Suprapubic skin (tissue), 4 donors: ENCODE measurements at regions not wholly inside any gene's neighbourhood (a gene's known extent, or its start where the extent isn't known, plus 50 kb on each side); places are given as distances from the start of the nearest gene placed in this dataset.

Source experiments
- DNase-seq, 2 donors: peaks; one replicate each; pipeline ENCODE4 v3.0.0-alpha.2; 2019; ENCODE audit warnings: low spot score in 2 of 2
- H3K27ac ChIP-seq: fragments of 200-600 bp; sonication (generic); one replicate; pipeline ENCODE4 v1.5.1; 2019
- H3K27me3 ChIP-seq: fragments of 200-600 bp; sonication (generic); one replicate; pipeline ENCODE4 v1.5.1; 2019
- H3K36me3 ChIP-seq: fragments of 200-600 bp; sonication (generic); one replicate; pipeline ENCODE4 v1.5.1; 2019
- H3K4me1 ChIP-seq: fragments of 200-600 bp; sonication (generic); one replicate; pipeline ENCODE4 v1.5.1; 2019
- H3K4me3 ChIP-seq: fragments of 200-600 bp; sonication (generic); one replicate; pipeline ENCODE4 v1.5.1; 2019; ENCODE audit warnings: mild to moderate bottlenecking
- H3K9me3 ChIP-seq: fragments of 200-600 bp; sonication (generic); one replicate; pipeline ENCODE4 v1.5.1; 2019
- EP300 ChIP-seq: sonication (generic); formaldehyde crosslinking; IDR thresholded peaks from one replicate; pipeline ENCODE4 v1.6.1; 2017; ENCODE audit warnings: antibody characterized with exemption
- POLR2A ChIP-seq, 2 donors: fragments of 450-650 bp; IDR thresholded peaks; one replicate each; pipeline ENCODE4 v1.6.1; 2017; ENCODE audit warnings: antibody characterized with exemption in 2 of 2, mild to moderate bottlenecking in 2 of 2, moderate library complexity in 2 of 2
- POLR2AphosphoS5 ChIP-seq, 3 donors: sonication (generic); formaldehyde crosslinking; IDR thresholded peaks; one replicate each; pipeline ENCODE4 v1.6.1; 2017; ENCODE audit warnings: antibody characterized with exemption in 3 of 3
- WGBS: methylation state at CpG from one replicate; pipeline ENCODE4 v1.1.5; 2018; 5-methylcytosine and 5-hydroxymethylcytosine counted together
- TF ChIP-seq, protein P1 (sequence below), 2 donors: fragments of 200-600 bp in 1 of 2; fragments of 450-650 bp in 1 of 2; sonication (generic) in 1 of 2; IDR thresholded peaks; one replicate each; pipeline ENCODE4 v1.5.1; 2016 to 2019; ENCODE audit warnings: antibody characterized with exemption in 2 of 2, mild to moderate bottlenecking in 1 of 2, moderate library complexity in 1 of 2

- no peak for DNase-seq
- WGBS: 84% methylated on average over 7 of the region's 7 CpGs
- TF ChIP-seq, protein P1, sequence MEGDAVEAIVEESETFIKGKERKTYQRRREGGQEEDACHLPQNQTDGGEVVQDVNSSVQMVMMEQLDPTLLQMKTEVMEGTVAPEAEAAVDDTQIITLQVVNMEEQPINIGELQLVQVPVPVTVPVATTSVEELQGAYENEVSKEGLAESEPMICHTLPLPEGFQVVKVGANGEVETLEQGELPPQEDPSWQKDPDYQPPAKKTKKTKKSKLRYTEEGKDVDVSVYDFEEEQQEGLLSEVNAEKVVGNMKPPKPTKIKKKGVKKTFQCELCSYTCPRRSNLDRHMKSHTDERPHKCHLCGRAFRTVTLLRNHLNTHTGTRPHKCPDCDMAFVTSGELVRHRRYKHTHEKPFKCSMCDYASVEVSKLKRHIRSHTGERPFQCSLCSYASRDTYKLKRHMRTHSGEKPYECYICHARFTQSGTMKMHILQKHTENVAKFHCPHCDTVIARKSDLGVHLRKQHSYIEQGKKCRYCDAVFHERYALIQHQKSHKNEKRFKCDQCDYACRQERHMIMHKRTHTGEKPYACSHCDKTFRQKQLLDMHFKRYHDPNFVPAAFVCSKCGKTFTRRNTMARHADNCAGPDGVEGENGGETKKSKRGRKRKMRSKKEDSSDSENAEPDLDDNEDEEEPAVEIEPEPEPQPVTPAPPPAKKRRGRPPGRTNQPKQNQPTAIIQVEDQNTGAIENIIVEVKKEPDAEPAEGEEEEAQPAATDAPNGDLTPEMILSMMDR (IDR thresholded peaks at IDR 0.05): no peak
- TF ChIP-seq EP300 (no peak), POLR2AphosphoS5 (IDR thresholded peaks at IDR 0.05) (no peak), POLR2A (IDR thresholded peaks at IDR 0.05) (no peak)
Observed at GRCh38 chr5:175120412-175120811, 323.6 kb downstream of the DRD1 start.

DNA sequence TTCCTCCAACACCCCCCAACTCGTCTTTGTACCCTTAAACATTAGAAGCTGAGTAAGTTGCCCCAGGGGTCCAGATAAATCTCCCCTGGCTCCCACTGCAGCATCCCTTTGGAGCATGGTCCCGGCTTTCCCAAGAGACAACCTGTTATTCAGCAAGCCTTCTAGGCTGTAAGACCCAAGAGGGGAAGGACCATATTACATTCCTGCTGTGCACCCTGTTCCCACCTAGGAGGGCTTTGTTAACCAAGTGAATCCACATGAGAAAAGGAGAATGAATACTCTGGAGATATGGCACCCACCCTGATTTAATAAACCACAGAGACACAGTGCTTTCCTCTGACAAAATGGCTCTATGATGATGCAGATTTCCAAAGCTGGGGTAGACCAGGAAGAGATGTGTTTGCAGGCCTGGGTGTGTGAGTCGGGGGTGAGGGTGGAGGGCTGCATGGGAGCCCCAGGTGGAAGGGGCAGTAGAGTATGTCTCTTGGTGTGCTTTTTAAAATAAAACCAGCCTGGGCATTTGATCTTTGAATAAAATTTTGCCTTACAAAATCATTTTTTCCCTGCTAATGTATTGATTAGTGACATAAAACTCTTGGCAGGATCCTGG is 325.2 kb downstream of the DRD1 start:
- no peaks in the 10 kb centered on the region for H3K27me3 ChIP-seq
- DNase-seq: no peak
- no peak overlapping the region for H3K27ac ChIP-seq
- 68% methylated on average over 3 of the region's 3 CpGs for whole genome bisulfite sequencing
- H3K4me1 ChIP-seq: no peaks in the 10 kb centered on the region
- TF ChIP-seq POLR2AphosphoS5 (IDR thresholded peaks at IDR 0.05) (no peak), EP300 (no peak), POLR2A (IDR thresholded peaks at IDR 0.05) (no peak)
- TF ChIP-seq, protein P1 (IDR thresholded peaks at IDR 0.05): no peak
- no peaks in the 10 kb centered on the region for H3K9me3 ChIP-seq
- H3K4me3 ChIP-seq: no peak overlapping the region
- H3K36me3 ChIP-seq: no peaks in the 10 kb centered on the region

More at GRCh38 chr5:175120412-175120811, 323.6 kb downstream of the DRD1 start:
- H3K27ac ChIP-seq: no peak overlapping the region
- no peaks in the 10 kb centered on the region for H3K4me1 ChIP-seq
- no peaks in the 10 kb centered on the region for H3K36me3 ChIP-seq
- no peaks in the 10 kb centered on the region for H3K27me3 ChIP-seq
- no peaks in the 10 kb centered on the region for H3K9me3 ChIP-seq
- H3K4me3 ChIP-seq: no peak overlapping the region

GRCh38 chr5:175116466-175117048 is 327.4 kb downstream of the DRD1 start:
- Histone ChIP-seq H3K36me3 (no peaks in the 10 kb centered on the region), H3K9me3 (no peaks in the 10 kb centered on the region), H3K27ac (no peak overlapping the region), H3K27me3 (no peaks in the 10 kb centered on the region), H3K4me1 (no peaks in the 10 kb centered on the region), H3K4me3 (no peak overlapping the region)
- no peak for TF ChIP-seq POLR2AphosphoS5 (IDR thresholded peaks at IDR 0.05)
- no peak for TF ChIP-seq POLR2A (IDR thresholded peaks at IDR 0.05)
- TF ChIP-seq, protein P1 (IDR thresholded peaks at IDR 0.05): no peak
- no peak for TF ChIP-seq EP300
- 60% methylated on average over 3 of the region's 3 CpGs for WGBS
- no peak for DNase-seq

GRCh38 chr5:175115831-175116230 is 328.2 kb downstream of the DRD1 start:
- no peaks in the 10 kb centered on the region for H3K36me3 ChIP-seq
- 75% methylated on average over 9 of the region's 9 CpGs for WGBS
- DNase-seq: no peak
- H3K9me3 ChIP-seq: no peaks in the 10 kb centered on the region
- TF ChIP-seq EP300 (no peak), POLR2A (IDR thresholded peaks at IDR 0.05) (no peak), POLR2AphosphoS5 (IDR thresholded peaks at IDR 0.05) (no peak)
- TF ChIP-seq, protein P1 (IDR thresholded peaks at IDR 0.05): no peak
- H3K27me3 ChIP-seq: no peaks in the 10 kb centered on the region
- H3K4me3 ChIP-seq: no peak overlapping the region
- no peak overlapping the region for H3K27ac ChIP-seq
- no peaks in the 10 kb centered on the region for H3K4me1 ChIP-seq

DNA sequence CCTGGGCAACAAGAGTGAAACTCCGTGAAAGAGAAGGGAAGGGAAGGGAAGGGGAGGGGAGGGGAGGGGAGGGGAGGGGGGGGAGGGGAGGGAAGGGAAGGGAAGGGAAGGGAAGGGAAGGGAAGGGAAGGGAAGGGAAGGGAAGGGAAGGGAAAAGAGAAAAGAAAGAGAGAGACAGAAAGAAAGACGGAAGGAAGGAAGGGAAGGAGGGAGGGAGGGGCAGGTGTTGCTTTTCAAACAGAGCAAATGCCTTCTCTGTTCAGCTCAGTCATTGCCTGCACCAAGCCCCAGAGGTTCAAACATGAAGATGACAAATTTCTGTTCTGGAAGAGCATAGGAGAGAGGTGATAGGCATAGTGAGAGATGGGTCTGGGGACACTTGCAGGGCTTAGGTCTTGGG is 330.0 kb downstream of the DRD1 start:
- no peaks in the 10 kb centered on the region for H3K27me3 ChIP-seq
- no peaks in the 10 kb centered on the region for H3K4me1 ChIP-seq
- WGBS: 86% methylated on average over 2 of the region's 2 CpGs
- no peak overlapping the region for H3K4me3 ChIP-seq
- no peaks in the 10 kb centered on the region for H3K9me3 ChIP-seq
- H3K27ac ChIP-seq: no peak overlapping the region
- TF ChIP-seq, protein P1 (IDR thresholded peaks at IDR 0.05): no peak
- TF ChIP-seq EP300 (no peak), POLR2AphosphoS5 (IDR thresholded peaks at IDR 0.05) (no peak), POLR2A (IDR thresholded peaks at IDR 0.05) (no peak)
- no peaks in the 10 kb centered on the region for H3K36me3 ChIP-seq
- no peak for DNase-seq
